B cell (primary cell): ENCODE measurements at regions not wholly inside any gene's neighbourhood (a gene's known extent, or its start where the extent isn't known, plus 50 kb on each side); places are given as distances from the start of the nearest gene placed in this dataset.

Experiments
- ATAC-seq: fragments of 200-7000 bp; cut with Tn5 transposase; one replicate; pipeline ENCODE4 v1.10.0; 2021; ENCODE audit warnings: low read depth, mild to moderate bottlenecking, moderate number of reproducible peaks, moderate library complexity
- CTCF ChIA-PET: fragments of 350-600 bp; sonication (Branson Sonifier 250); formaldehyde crosslinking; loops from one replicate; lab custom pipeline; 2021; ENCODE audit warnings: antibody characterized with exemption, inconsistent platforms; lab: Charles Lee
- POLR2A ChIA-PET: fragments of 350-600 bp; sonication (Branson Sonifier 250); formaldehyde crosslinking; loops from one replicate; lab custom pipeline; 2021; ENCODE audit warnings: antibody characterized with exemption; lab: Charles Lee
- DNase-seq: peaks from one replicate; pipeline ENCODE4 v3.0.0; 2013
- H2AFZ ChIP-seq: 2 replicates; pipeline ENCODE4 v1.6.1; 2012; ENCODE audit warnings: mild to moderate bottlenecking, low read depth, low read length; ENCODE audit not compliant: insufficient read depth, poor library complexity, severe bottlenecking
- H3K27ac ChIP-seq, 2 donors: 1 replicate in 1 of 2; 2 replicates in 1 of 2; pipeline ENCODE4 v1.5.1; 2012 to 2013; ENCODE audit warnings: low read length in 2 of 2, mild to moderate bottlenecking in 2 of 2, moderate library complexity in 1 of 2
- H3K27me3 ChIP-seq, 4 experiments: fragments of 200-600 bp in 1 of 4; sonication (generic) in 1 of 4; replicated peaks in 1 of 4; 1 replicate in 2 of 4; 2 replicates in 2 of 4; pipeline versions ENCODE4 v1.6.1 to v1.7.0; 2013 to 2016; ENCODE audit warnings: low read length in 3 of 4, mild to moderate bottlenecking in 2 of 4, mixed read lengths in 1 of 4, moderate library complexity in 1 of 4; ENCODE audit not compliant: insufficient read depth in 4 of 4, control insufficient read depth in 3 of 4; ENCODE audit errors: control extremely low read depth in 1 of 4
- H3K36me3 ChIP-seq, 2 experiments: replicated peaks in 1 of 2; 1 replicate in 1 of 2; 2 replicates in 1 of 2; pipeline versions ENCODE4 v1.6.1 to v1.7.1; 2013; ENCODE audit warnings: low read length in 1 of 2; ENCODE audit not compliant: insufficient read depth in 2 of 2, control insufficient read depth in 1 of 2; ENCODE audit errors: control extremely low read depth in 1 of 2, extremely low read depth in 1 of 2
- H3K4me1 ChIP-seq, 2 donors: fragments of 200-600 bp in 1 of 2; sonication (generic) in 1 of 2; 1 replicate in 1 of 2; 2 replicates in 1 of 2; pipeline versions ENCODE4 v1.5.1 to v1.6.1; 2013 to 2017; ENCODE audit warnings: low read length in 2 of 2; ENCODE audit not compliant: control insufficient read depth in 2 of 2, insufficient read depth in 2 of 2
- H3K4me2 ChIP-seq: replicated peaks from 2 replicates; pipeline ENCODE3; 2012; ENCODE audit warnings: mild to moderate bottlenecking, low read depth, low read length; ENCODE audit not compliant: poor library complexity, severe bottlenecking
- H3K4me3 ChIP-seq, 5 experiments: fragments of 200-600 bp in 1 of 5; sonication (generic) in 1 of 5; 1 replicate in 3 of 5; 2 replicates in 2 of 5; pipeline versions ENCODE4 v1.5.1 to v1.7.0; 2011 to 2016; ENCODE audit warnings: low read length in 4 of 5, mild to moderate bottlenecking in 4 of 5, low read depth in 2 of 5, control low read depth in 1 of 5, moderate library complexity in 1 of 5; ENCODE audit not compliant: insufficient read depth in 1 of 5; ENCODE audit errors: control extremely low read depth in 1 of 5, extremely low read depth in 1 of 5
- H3K79me2 ChIP-seq: fragments of 200-600 bp; sonication (generic); one replicate; pipeline ENCODE4 v1.6.0; 2016; ENCODE audit warnings: low read length; ENCODE audit not compliant: control insufficient read depth, insufficient read depth
- H3K9ac ChIP-seq: fragments of 200-600 bp; sonication (generic); 2 replicates; pipeline ENCODE4 v1.6.1; 2017; ENCODE audit warnings: mild to moderate bottlenecking, low read length, moderate library complexity
- H3K9me3 ChIP-seq, 3 donors: one replicate each; pipeline versions ENCODE4 v1.6.1 to v1.7.1; 2013; ENCODE audit warnings: low read length in 2 of 3; ENCODE audit not compliant: control insufficient read depth in 2 of 3, insufficient read depth in 1 of 3; ENCODE audit errors: control extremely low read depth in 1 of 3
- H4K20me1 ChIP-seq: 2 replicates; pipeline ENCODE4 v1.6.0; 2012; ENCODE audit warnings: mild to moderate bottlenecking, low read length; ENCODE audit not compliant: insufficient read depth, control insufficient read depth, poor library complexity, severe bottlenecking
- H3K27ac Mint-ChIP-seq: one replicate; pipeline ENCODE4 v1.8.0; 2021; ENCODE audit warnings: mixed read lengths
- H3K27me3 Mint-ChIP-seq: one replicate; pipeline ENCODE4 v1.8.0; 2021; ENCODE audit warnings: mixed read lengths
- H3K4me1 Mint-ChIP-seq: one replicate; pipeline ENCODE4 v1.8.0; 2021; ENCODE audit warnings: mixed read lengths
- H3K4me3 Mint-ChIP-seq: one replicate; pipeline ENCODE4 v1.8.0; 2021; ENCODE audit warnings: mixed read lengths
- H3K9me3 Mint-ChIP-seq: one replicate; pipeline ENCODE4 v1.8.0; 2022; ENCODE audit warnings: mixed read lengths; ENCODE audit not compliant: insufficient read depth
- EZH2 ChIP-seq: IDR thresholded peaks from 2 replicates; pipeline ENCODE4 v1.6.1; 2012; ENCODE audit warnings: borderline replicate concordance, low read depth, mild to moderate bottlenecking, moderate library complexity, low read length; ENCODE audit not compliant: insufficient read depth, poor library complexity, severe bottlenecking
- WGBS: methylation state at CpG from one replicate; pipeline ENCODE4 v1.1.5; 2013; ENCODE audit warnings: missing lambda C conversion rate; ENCODE audit not compliant: insufficient coverage; 5-methylcytosine and 5-hydroxymethylcytosine counted together
- intact Hi-C: fragments of 100-400 bp; cut with micrococcal nuclease; formaldehyde crosslinking; loops from one replicate; pipeline ENCODE4 v1.10.0; 2022
- TF ChIP-seq, protein P1 (sequence below): fragments of 200-600 bp; IDR thresholded peaks from one replicate; pipeline ENCODE4 v1.8.0; 2022; ENCODE audit warnings: antibody characterized with exemption, mild to moderate bottlenecking

DNA sequence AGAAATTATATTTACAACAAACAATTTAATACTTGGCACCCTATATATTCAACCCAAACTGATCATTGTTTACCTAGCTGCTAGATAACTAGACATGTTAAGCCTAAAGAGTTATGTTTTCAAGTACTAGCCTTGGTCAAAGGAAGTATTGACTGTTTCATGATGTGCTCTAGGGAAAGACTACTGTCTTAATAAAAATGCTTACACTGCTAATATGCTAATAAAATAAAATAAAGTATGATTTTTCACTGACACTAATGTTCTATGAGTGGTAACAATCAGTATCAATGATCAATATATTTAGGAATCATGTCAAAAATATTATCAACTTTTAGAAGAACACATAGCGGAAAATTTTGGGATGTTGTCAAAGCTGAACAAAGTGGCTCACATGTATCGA, 225.5 kb downstream of the OSR1 start:
- POLR2A ChIA-PET = no interaction called here
- no peaks in the 10 kb centered on the region for H3K4me1 Mint-ChIP-seq
- TF ChIP-seq, protein P1, sequence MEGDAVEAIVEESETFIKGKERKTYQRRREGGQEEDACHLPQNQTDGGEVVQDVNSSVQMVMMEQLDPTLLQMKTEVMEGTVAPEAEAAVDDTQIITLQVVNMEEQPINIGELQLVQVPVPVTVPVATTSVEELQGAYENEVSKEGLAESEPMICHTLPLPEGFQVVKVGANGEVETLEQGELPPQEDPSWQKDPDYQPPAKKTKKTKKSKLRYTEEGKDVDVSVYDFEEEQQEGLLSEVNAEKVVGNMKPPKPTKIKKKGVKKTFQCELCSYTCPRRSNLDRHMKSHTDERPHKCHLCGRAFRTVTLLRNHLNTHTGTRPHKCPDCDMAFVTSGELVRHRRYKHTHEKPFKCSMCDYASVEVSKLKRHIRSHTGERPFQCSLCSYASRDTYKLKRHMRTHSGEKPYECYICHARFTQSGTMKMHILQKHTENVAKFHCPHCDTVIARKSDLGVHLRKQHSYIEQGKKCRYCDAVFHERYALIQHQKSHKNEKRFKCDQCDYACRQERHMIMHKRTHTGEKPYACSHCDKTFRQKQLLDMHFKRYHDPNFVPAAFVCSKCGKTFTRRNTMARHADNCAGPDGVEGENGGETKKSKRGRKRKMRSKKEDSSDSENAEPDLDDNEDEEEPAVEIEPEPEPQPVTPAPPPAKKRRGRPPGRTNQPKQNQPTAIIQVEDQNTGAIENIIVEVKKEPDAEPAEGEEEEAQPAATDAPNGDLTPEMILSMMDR = no peak
- no peak for TF ChIP-seq EZH2

DNA sequence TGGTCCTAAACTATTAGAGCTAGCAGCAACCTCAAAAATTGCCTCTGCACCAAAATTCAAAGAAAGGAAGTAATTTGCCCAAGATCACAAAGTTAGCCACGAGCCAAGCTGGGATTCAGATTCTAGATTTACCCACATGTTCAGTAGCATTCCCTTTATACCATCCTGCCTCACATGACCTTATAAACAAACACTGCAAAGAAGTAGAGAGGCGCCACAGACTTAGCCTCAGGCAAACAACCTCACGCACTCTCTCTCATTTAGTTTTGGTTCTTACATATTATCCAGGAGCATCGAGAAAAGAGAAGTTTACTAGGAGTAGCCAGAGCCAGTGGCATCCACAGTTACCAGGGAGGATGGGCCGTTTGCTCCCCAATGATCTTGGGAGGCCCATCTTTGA, 226.6 kb downstream of the OSR1 start:
- no peak overlapping the region for H2AFZ ChIP-seq
- ATAC-seq = no peak
- Mint-ChIP-seq H3K4me1 (no peaks in the 10 kb centered on the region), H3K27ac (no peak overlapping the region), H3K9me3 (no peaks in the 10 kb centered on the region), H3K27me3 (no peaks in the 10 kb centered on the region), H3K4me3 (no peak overlapping the region)
- H3K79me2 ChIP-seq = no peaks in the 10 kb centered on the region
- H3K36me3 ChIP-seq = no peaks in the 10 kb centered on the region
- no peak overlapping the region for H3K27ac ChIP-seq
- no peaks in the 10 kb centered on the region for H4K20me1 ChIP-seq
- TF ChIP-seq EZH2 = no peak
- TF ChIP-seq, protein P1 = no peak
- WGBS = 67% methylated on average over 3 of the region's 5 CpGs
- CTCF ChIA-PET = no interaction called here
- H3K4me2 ChIP-seq = no peak overlapping the region
- H3K4me1 ChIP-seq = no peaks in the 10 kb centered on the region
- intact Hi-C loops = no loop called here
- H3K9me3 ChIP-seq = no peaks in the 10 kb centered on the region
- no peak overlapping the region for H3K9ac ChIP-seq
- DNase-seq = no peak
- POLR2A ChIA-PET = no interaction called here
- no peaks in the 10 kb centered on the region for H3K27me3 ChIP-seq
- no peak overlapping the region for H3K4me3 ChIP-seq

More for the DNA sequence above, 225.5 kb downstream of the OSR1 start:
- Mint-ChIP-seq H3K4me3 (no peak overlapping the region), H3K27ac (no peak overlapping the region), H3K27me3 (no peaks in the 10 kb centered on the region), H3K9me3 (no peaks in the 10 kb centered on the region)
- CTCF ChIA-PET = no interaction called here
- Histone ChIP-seq H3K79me2 (no peaks in the 10 kb centered on the region), H3K9ac (no peak overlapping the region), H3K27ac (no peak overlapping the region), H3K4me3 (no peak overlapping the region), H3K4me1 (no peaks in the 10 kb centered on the region), H3K4me2 (no peak overlapping the region), H3K9me3 (no peaks in the 10 kb centered on the region), H2AFZ (no peak overlapping the region), H3K36me3 (no peaks in the 10 kb centered on the region), H3K27me3 (no peaks in the 10 kb centered on the region), H4K20me1 (no peaks in the 10 kb centered on the region)
- 95% methylated on average over 2 of the region's 2 CpGs for WGBS
- ATAC-seq (no peak), DNase-seq (no peak)
- intact Hi-C loops = no loop called here
